Keratinocyte (primary cell): ENCODE measurements at regions not wholly inside any gene's neighbourhood (a gene's known extent, or its start where the extent isn't known, plus 50 kb on each side); places are given as distances from the start of the nearest gene placed in this dataset.

Experiments used
- DNase-seq: peaks from one replicate; pipeline ENCODE4 v3.0.0-alpha.2; 2011; ENCODE audit warnings: low read depth, missing footprints, low spot score
- FAIRE-seq: peaks from 2 replicates; lab custom pipeline; 2011; peaks lifted over from hg19 to GRCh38; lab: Jason Lieb, UNC
- H2AFZ ChIP-seq: 2 replicates; pipeline ENCODE4 v1.6.0; 2012; ENCODE audit warnings: low read length, control low read depth, inconsistent platforms; ENCODE audit not compliant: control insufficient read depth
- H3K27ac ChIP-seq: 2 replicates; pipeline ENCODE4 v1.5.1; 2011; ENCODE audit warnings: low read length; ENCODE audit not compliant: control insufficient read depth, insufficient read depth
- H3K27me3 ChIP-seq: 3 replicates; pipeline ENCODE4 v1.6.0; 2011; ENCODE audit warnings: low read length; ENCODE audit not compliant: control insufficient read depth, insufficient read depth; ENCODE audit errors: extremely low read depth
- H3K36me3 ChIP-seq, 2 experiments: 2 replicates in 1 of 2; 3 replicates in 1 of 2; pipeline ENCODE4 v1.5.1; 2011; ENCODE audit warnings: low read length in 2 of 2, mild to moderate bottlenecking in 1 of 2; ENCODE audit not compliant: control insufficient read depth in 2 of 2, insufficient read depth in 2 of 2; ENCODE audit errors: extremely low read depth in 1 of 2
- H3K4me1 ChIP-seq: 3 replicates; pipeline ENCODE4 v1.5.1; 2011; ENCODE audit warnings: low read length; ENCODE audit not compliant: control insufficient read depth, insufficient read depth; ENCODE audit errors: extremely low read depth
- H3K4me2 ChIP-seq: 3 replicates; pipeline ENCODE4 v1.6.0; 2011; ENCODE audit warnings: low read depth, low read length; ENCODE audit not compliant: control insufficient read depth, insufficient read depth; ENCODE audit errors: extremely low read depth
- H3K4me3 ChIP-seq, 3 experiments: fragments of 200-600 bp in 1 of 3; sonication (generic) in 1 of 3; 2 replicates in 2 of 3; 3 replicates in 1 of 3; pipeline ENCODE4 v1.5.1; 2011 to 2016; ENCODE audit warnings: low read length in 3 of 3, mild to moderate bottlenecking in 3 of 3, control low read depth in 2 of 3, inconsistent platforms in 1 of 3, low read depth in 1 of 3, mixed read lengths in 1 of 3, mixed run types in 1 of 3, moderate library complexity in 1 of 3; ENCODE audit not compliant: control insufficient read depth in 2 of 3, insufficient read depth in 2 of 3; ENCODE audit errors: extremely low read depth in 1 of 3
- H3K79me2 ChIP-seq: 2 replicates; pipeline ENCODE4 v1.6.0; 2012; ENCODE audit warnings: low read length; ENCODE audit not compliant: control insufficient read depth, insufficient read depth
- H3K9ac ChIP-seq: 3 replicates; pipeline ENCODE4 v1.6.0; 2011; ENCODE audit warnings: low read length; ENCODE audit not compliant: control insufficient read depth, insufficient read depth; ENCODE audit errors: extremely low read depth
- H3K9me1 ChIP-seq: 3 replicates; pipeline ENCODE4 v1.6.0; 2011; ENCODE audit warnings: low read length; ENCODE audit not compliant: control insufficient read depth, insufficient read depth; ENCODE audit errors: extremely low read depth
- H3K9me3 ChIP-seq: 2 replicates; pipeline ENCODE4 v1.5.1; 2012; ENCODE audit warnings: low read depth, low read length; ENCODE audit not compliant: control insufficient read depth
- H4K20me1 ChIP-seq: 3 replicates; pipeline ENCODE4 v1.6.0; 2011; ENCODE audit warnings: low read length; ENCODE audit not compliant: control insufficient read depth, insufficient read depth; ENCODE audit errors: extremely low read depth
- EZH2 ChIP-seq: IDR thresholded peaks from one replicate; pipeline ENCODE4 v1.6.1; 2012; ENCODE audit warnings: inconsistent platforms, mild to moderate bottlenecking, low read length, moderate library complexity
- dilution Hi-C: fragments of 300-500 bp; cut with MboI; formaldehyde crosslinking; loops from one replicate; pipeline ENCODE4 v1.7.0; 2020; ENCODE audit warnings: low sequenced_read_pairs; ENCODE audit not compliant: extremely low pct_ligation_motif_present
- TF ChIP-seq, protein P1 (sequence below), 3 experiments: IDR thresholded peaks in 1 of 3; conservative IDR thresholded peaks in 1 of 3; optimal IDR thresholded peaks in 1 of 3; 2 replicates in 2 of 3; 3 replicates in 1 of 3; pipeline versions ENCODE3 to v1.5.1; 2011; ENCODE audit warnings: low read length in 3 of 3, mild to moderate bottlenecking in 3 of 3, moderate library complexity in 2 of 3, control low read depth in 1 of 3, inconsistent platforms in 1 of 3; ENCODE audit not compliant: insufficient read depth in 2 of 3; ENCODE audit errors: extremely low read depth in 1 of 3

DNA sequence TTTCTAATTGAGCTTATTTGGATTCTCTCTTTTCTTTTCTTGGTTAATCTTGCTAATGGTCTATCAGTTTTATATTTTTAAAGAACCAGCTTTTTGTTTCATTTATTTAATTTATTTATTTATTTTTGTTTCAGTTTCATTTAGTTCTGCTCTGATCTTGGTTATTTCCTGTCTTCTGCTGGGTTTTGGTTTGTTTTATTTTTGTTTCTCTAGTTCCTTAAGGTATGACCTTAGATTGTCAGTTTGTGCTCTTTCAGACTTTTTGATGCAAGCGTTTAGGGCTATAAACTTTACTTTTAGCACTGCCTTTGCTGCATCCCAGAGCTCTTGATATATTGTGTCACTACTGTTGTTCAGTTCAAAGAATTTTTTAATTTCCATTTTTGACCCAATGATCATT lies 149.7 kb upstream of the SLC25A13 start:
- TF ChIP-seq, protein P1, sequence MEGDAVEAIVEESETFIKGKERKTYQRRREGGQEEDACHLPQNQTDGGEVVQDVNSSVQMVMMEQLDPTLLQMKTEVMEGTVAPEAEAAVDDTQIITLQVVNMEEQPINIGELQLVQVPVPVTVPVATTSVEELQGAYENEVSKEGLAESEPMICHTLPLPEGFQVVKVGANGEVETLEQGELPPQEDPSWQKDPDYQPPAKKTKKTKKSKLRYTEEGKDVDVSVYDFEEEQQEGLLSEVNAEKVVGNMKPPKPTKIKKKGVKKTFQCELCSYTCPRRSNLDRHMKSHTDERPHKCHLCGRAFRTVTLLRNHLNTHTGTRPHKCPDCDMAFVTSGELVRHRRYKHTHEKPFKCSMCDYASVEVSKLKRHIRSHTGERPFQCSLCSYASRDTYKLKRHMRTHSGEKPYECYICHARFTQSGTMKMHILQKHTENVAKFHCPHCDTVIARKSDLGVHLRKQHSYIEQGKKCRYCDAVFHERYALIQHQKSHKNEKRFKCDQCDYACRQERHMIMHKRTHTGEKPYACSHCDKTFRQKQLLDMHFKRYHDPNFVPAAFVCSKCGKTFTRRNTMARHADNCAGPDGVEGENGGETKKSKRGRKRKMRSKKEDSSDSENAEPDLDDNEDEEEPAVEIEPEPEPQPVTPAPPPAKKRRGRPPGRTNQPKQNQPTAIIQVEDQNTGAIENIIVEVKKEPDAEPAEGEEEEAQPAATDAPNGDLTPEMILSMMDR (optimal IDR thresholded peaks at IDR 0.05 in 1 of 3, IDR thresholded peaks at IDR 0.05 in 1 of 3, conservative IDR thresholded peaks at IDR 0.05 in 1 of 3; ENCODE audit: extremely low read depth in 1 of 3, insufficient read depth in 2 of 3, low read length in 3 of 3): no peak
- TF ChIP-seq EZH2: no peak
- no peaks in the 10 kb centered on the region for H3K9me3 ChIP-seq
- no peak for FAIRE-seq
- H3K9ac ChIP-seq: no peak overlapping the region
- dilution Hi-C loops: no loop called here
- no peak for DNase-seq
- no peaks in the 10 kb centered on the region for H4K20me1 ChIP-seq
- no peaks in the 10 kb centered on the region for H3K9me1 ChIP-seq
- H3K79me2 ChIP-seq: no peaks in the 10 kb centered on the region
- no peak overlapping the region for H3K4me3 ChIP-seq
- H3K27ac ChIP-seq: no peak overlapping the region
- H3K27me3 ChIP-seq: no peaks in the 10 kb centered on the region
- H3K36me3 ChIP-seq: no peaks in the 10 kb centered on the region
- no peaks in the 10 kb centered on the region for H3K4me1 ChIP-seq
- H2AFZ ChIP-seq: no peak overlapping the region
- no peak overlapping the region for H3K4me2 ChIP-seq

DNA sequence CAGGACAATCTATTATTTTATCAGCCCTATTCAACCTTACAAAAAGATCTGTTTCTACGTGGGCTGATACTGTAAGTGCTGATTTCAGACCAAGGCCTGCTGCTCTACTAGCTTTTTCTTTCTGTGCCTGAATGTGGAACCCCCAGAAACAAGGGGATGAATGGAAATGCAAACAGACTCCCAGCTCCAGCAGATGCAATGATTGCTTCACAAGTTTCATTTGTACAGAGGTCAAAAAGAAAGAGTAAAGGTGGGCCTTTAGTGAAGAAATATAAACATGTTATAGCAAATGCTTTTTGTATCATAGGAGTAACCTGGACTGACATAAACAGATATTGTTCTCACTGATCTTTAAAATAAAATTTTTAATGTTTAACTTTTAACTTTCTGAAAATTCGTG lies 130.2 kb upstream of the SLC25A13 start:
- H3K36me3 ChIP-seq: no peaks in the 10 kb centered on the region
- no peak overlapping the region for H3K9ac ChIP-seq
- no peak overlapping the region for H3K4me2 ChIP-seq
- no peak overlapping the region for H2AFZ ChIP-seq
- no peak for DNase-seq
- no peaks in the 10 kb centered on the region for H3K9me1 ChIP-seq
- H3K27me3 ChIP-seq: no peaks in the 10 kb centered on the region
- dilution Hi-C loops: no loop called here
- H3K4me3 ChIP-seq: no peak overlapping the region
- no peak for TF ChIP-seq EZH2
- TF ChIP-seq, protein P1 (optimal IDR thresholded peaks at IDR 0.05 in 1 of 3, IDR thresholded peaks at IDR 0.05 in 1 of 3, conservative IDR thresholded peaks at IDR 0.05 in 1 of 3; ENCODE audit: extremely low read depth in 1 of 3, insufficient read depth in 2 of 3, low read length in 3 of 3): no peak
- no peak overlapping the region for H3K27ac ChIP-seq
- no peaks in the 10 kb centered on the region for H3K79me2 ChIP-seq
- no peak for FAIRE-seq
- H3K4me1 ChIP-seq: no peaks in the 10 kb centered on the region
- H4K20me1 ChIP-seq: no peaks in the 10 kb centered on the region
- H3K9me3 ChIP-seq: no peaks in the 10 kb centered on the region
